Stimulated activated CD4-positive, alpha-beta T cell treated with anti-CD3 and anti-CD28 coated beads, Interleukin-4, amount 100 ng/mL, for 24 hours (primary cell): ENCODE measurements at regions not wholly inside any gene's neighbourhood (a gene's known extent, or its start where the extent isn't known, plus 50 kb on each side); places are given as distances from the start of the nearest gene placed in this dataset.

Source experiments
- DNase-seq: peaks from one replicate; pipeline ENCODE4 v3.0.0-alpha.2; 2020

GRCh38 chr3:127483005-127483641 lies 107.4 kb downstream of the TPRA1 start:
- DNase-seq, result no peak

- no peak for DNase-seq
Measured at GRCh38 chr3:127482216-127483004, 108.1 kb downstream of the TPRA1 start.

GRCh38 chr3:127480196-127480954 lies 110.2 kb downstream of the TPRA1 start:
- no peak for DNase-seq

- no peak for DNase-seq
Measured at GRCh38 chr3:127479449-127479848, 111.1 kb downstream of the TPRA1 start.

GRCh38 chr3:127478922-127479321 lies 111.6 kb downstream of the TPRA1 start:
- no peak for DNase-seq

GRCh38 chr3:127477396-127477795 lies 113.1 kb downstream of the TPRA1 start:
- DNase-seq, result no peak

- DNase-seq, result no peak
Measured at GRCh38 chr3:127476936-127477335, 113.6 kb downstream of the TPRA1 start.

- no peak for DNase-seq
Measured at GRCh38 chr3:127475975-127476705, 114.4 kb downstream of the TPRA1 start.

- no peak for DNase-seq
Measured at GRCh38 chr3:127475391-127475790, 115.1 kb downstream of the TPRA1 start.

- no peak for DNase-seq
Measured at GRCh38 chr3:127473244-127474024, 117.1 kb downstream of the TPRA1 start.

GRCh38 chr3:127472506-127472905 lies 118.0 kb downstream of the TPRA1 start:
- no peak for DNase-seq

GRCh38 chr3:127471142-127471541 lies 119.4 kb downstream of the TPRA1 start:
- DNase-seq, result no peak

- no peak for DNase-seq
Measured at GRCh38 chr3:127469760-127470159, 120.8 kb downstream of the TPRA1 start.

GRCh38 chr3:127467391-127467790 lies 123.1 kb downstream of the TPRA1 start:
- no peak for DNase-seq

GRCh38 chr3:127464642-127465041 lies 125.9 kb downstream of the TPRA1 start:
- DNase-seq, result no peak

- no peak for DNase-seq
Measured at GRCh38 chr3:127462111-127462655, 128.3 kb downstream of the TPRA1 start.

- no peak for DNase-seq
Measured at GRCh38 chr3:127461286-127461910, 129.1 kb downstream of the TPRA1 start.

GRCh38 chr3:127459891-127460290 lies 130.6 kb downstream of the TPRA1 start:
- DNase-seq, result no peak

GRCh38 chr3:127458696-127459604 lies 131.6 kb downstream of the TPRA1 start:
- DNase-seq, result no peak

- no peak for DNase-seq
Measured at GRCh38 chr3:127457546-127458145, 132.9 kb downstream of the TPRA1 start.
